ENCODE measurements at regions not wholly inside any gene's neighbourhood (a gene's known extent, or its start where the extent isn't known, plus 50 kb on each side); places are given as distances from the start of the nearest gene placed in this dataset.

GRCh38 chr5:104273725-104274124 is 711.1 kb upstream of the NUDT12 start (continued):
- no peak for TF ChIP-seq ZBTB33 (IDR thresholded peaks at IDR 0.05)
- TF ChIP-seq FOXA2 (IDR thresholded peaks at IDR 0.05) = no peak

- TF ChIP-seq FOXA2 (IDR thresholded peaks at IDR 0.05) (no peak), REST (IDR thresholded peaks at IDR 0.05) (no peak), JUND (IDR thresholded peaks at IDR 0.05) (no peak), MAX (IDR thresholded peaks at IDR 0.05) (no peak), RXRA (IDR thresholded peaks at IDR 0.05) (no peak), NR2F2 (IDR thresholded peaks at IDR 0.05) (no peak), GABPA (IDR thresholded peaks at IDR 0.05 in 1 of 2, conservative IDR thresholded peaks at IDR 0.05 in 1 of 2) (no peak), CTCF (IDR thresholded peaks at IDR 0.05; ENCODE audit: low read depth, low read length, missing input control) (no peak)
- Histone ChIP-seq H3K27me3 (ENCODE audit: control insufficient read depth in 4 of 4, insufficient read depth in 4 of 4, low read length in 3 of 4) (no peaks in the 10 kb centered on the region), H3K27ac (ENCODE audit: low read depth in 1 of 2, low read length in 2 of 2) (no peak overlapping the region), H3K4me3 (ENCODE audit: low read depth in 1 of 3, low read length in 3 of 3) (no peak overlapping the region), H3K36me3 (ENCODE audit: control insufficient read depth in 4 of 4, insufficient read depth in 3 of 4, low read depth in 1 of 4, low read length in 3 of 4) (no peaks in the 10 kb centered on the region), H3K9ac (ENCODE audit: low read depth in 1 of 2, low read length in 2 of 2) (no peak overlapping the region), H3K4me1 (ENCODE audit: control insufficient read depth in 4 of 4, insufficient read depth in 4 of 4, low read length in 3 of 4) (no peaks in the 10 kb centered on the region), H3K9me3 (ENCODE audit: control insufficient read depth in 4 of 4, low read length in 3 of 4) (no peaks in the 10 kb centered on the region)
- DNase-seq (ENCODE audit: low spot score) = no peak
- WGBS = 67% methylated on average over 3 of the region's 3 CpGs
These were observed 704.9 kb upstream of the NUDT12 start for GRCh38 chr5:104267320-104268015.

GRCh38 chr5:104266161-104266560 is 703.6 kb upstream of the NUDT12 start:
- DNase-seq (ENCODE audit: low spot score) = no peak
- H3K9me3 ChIP-seq (ENCODE audit: control insufficient read depth in 4 of 4, low read length in 3 of 4) = no peaks in the 10 kb centered on the region
- no peak overlapping the region for H3K4me3 ChIP-seq (ENCODE audit: low read depth in 1 of 3, low read length in 3 of 3)
- no peaks in the 10 kb centered on the region for H3K4me1 ChIP-seq (ENCODE audit: control insufficient read depth in 4 of 4, insufficient read depth in 4 of 4, low read length in 3 of 4)
- no peaks in the 10 kb centered on the region for H3K36me3 ChIP-seq (ENCODE audit: control insufficient read depth in 4 of 4, insufficient read depth in 3 of 4, low read depth in 1 of 4, low read length in 3 of 4)
- no peak overlapping the region for H3K27ac ChIP-seq (ENCODE audit: low read depth in 1 of 2, low read length in 2 of 2)
- WGBS = 69% methylated on average over 1 of the region's 1 CpG
- TF ChIP-seq GABPA (IDR thresholded peaks at IDR 0.05 in 1 of 2, conservative IDR thresholded peaks at IDR 0.05 in 1 of 2) = no peak
- no peak for TF ChIP-seq YY1 (IDR thresholded peaks at IDR 0.05)
- TF ChIP-seq MAX (IDR thresholded peaks at IDR 0.05) = no peak
- no peak for TF ChIP-seq SP1 (IDR thresholded peaks at IDR 0.05)
- no peak for TF ChIP-seq FOXA2 (IDR thresholded peaks at IDR 0.05)
- no peak for TF ChIP-seq ATF3 (IDR thresholded peaks at IDR 0.05)
- no peak for TF ChIP-seq EGR1 (IDR thresholded peaks at IDR 0.05; ENCODE audit: low read depth in 2 of 2)
- TF ChIP-seq HNF4A (conservative IDR thresholded peaks at IDR 0.05) = no peak
- TF ChIP-seq JUND (IDR thresholded peaks at IDR 0.05) = no peak
- TF ChIP-seq NR2F2 (IDR thresholded peaks at IDR 0.05) = no peak
- H3K27me3 ChIP-seq (ENCODE audit: control insufficient read depth in 4 of 4, insufficient read depth in 4 of 4, low read length in 3 of 4) = no peaks in the 10 kb centered on the region
- H3K9ac ChIP-seq (ENCODE audit: low read depth in 1 of 2, low read length in 2 of 2) = no peak overlapping the region

All from liver (tissue), 8 donors.